Immature natural killer cell (primary cell): ENCODE measurements at regions not wholly inside any gene's neighbourhood (a gene's known extent, or its start where the extent isn't known, plus 50 kb on each side); places are given as distances from the start of the nearest gene placed in this dataset.
"Not testable (repeated sequence)": the region's sequence is repeated elsewhere in the genome, so short reads cannot be mapped to it uniquely, and the experiment has no call there.

Experiments used
- DNase-seq, 3 donors: peaks; one replicate each; pipeline ENCODE4 v3.0.0; 2022; ENCODE audit warnings: mixed read lengths in 1 of 3
- H3K27ac Mint-ChIP-seq, 6 donors: one replicate each; pipeline ENCODE4 v1.8.0; 2020; ENCODE audit warnings: mixed read lengths in 6 of 6, mild to moderate bottlenecking in 5 of 6, inconsistent platforms in 4 of 6, moderate library complexity in 3 of 6
- H3K27me3 Mint-ChIP-seq, 3 donors: one replicate each; pipeline ENCODE4 v1.8.0; 2020 to 2021; ENCODE audit warnings: low read depth in 3 of 3, mild to moderate bottlenecking in 3 of 3, mixed read lengths in 3 of 3, moderate library complexity in 3 of 3, inconsistent platforms in 1 of 3
- H3K36me3 Mint-ChIP-seq, 3 donors: one replicate each; pipeline ENCODE4 v1.8.0; 2020; ENCODE audit warnings: mixed read lengths in 3 of 3, inconsistent platforms in 2 of 3, mild to moderate bottlenecking in 2 of 3
- H3K4me1 Mint-ChIP-seq, 2 donors: one replicate each; pipeline ENCODE4 v1.8.0; 2020; ENCODE audit warnings: inconsistent platforms in 2 of 2, mild to moderate bottlenecking in 2 of 2, mixed read lengths in 2 of 2, moderate library complexity in 1 of 2
- H3K4me3 Mint-ChIP-seq, 5 donors: one replicate each; pipeline ENCODE4 v1.8.0; 2020; ENCODE audit warnings: mild to moderate bottlenecking in 5 of 5, mixed read lengths in 5 of 5, inconsistent platforms in 3 of 5, moderate library complexity in 3 of 5
- H3K9me3 Mint-ChIP-seq, 6 donors: one replicate each; pipeline ENCODE4 v1.8.0; 2020; ENCODE audit warnings: mild to moderate bottlenecking in 6 of 6, mixed read lengths in 6 of 6, inconsistent platforms in 4 of 6, moderate library complexity in 3 of 6

DNA sequence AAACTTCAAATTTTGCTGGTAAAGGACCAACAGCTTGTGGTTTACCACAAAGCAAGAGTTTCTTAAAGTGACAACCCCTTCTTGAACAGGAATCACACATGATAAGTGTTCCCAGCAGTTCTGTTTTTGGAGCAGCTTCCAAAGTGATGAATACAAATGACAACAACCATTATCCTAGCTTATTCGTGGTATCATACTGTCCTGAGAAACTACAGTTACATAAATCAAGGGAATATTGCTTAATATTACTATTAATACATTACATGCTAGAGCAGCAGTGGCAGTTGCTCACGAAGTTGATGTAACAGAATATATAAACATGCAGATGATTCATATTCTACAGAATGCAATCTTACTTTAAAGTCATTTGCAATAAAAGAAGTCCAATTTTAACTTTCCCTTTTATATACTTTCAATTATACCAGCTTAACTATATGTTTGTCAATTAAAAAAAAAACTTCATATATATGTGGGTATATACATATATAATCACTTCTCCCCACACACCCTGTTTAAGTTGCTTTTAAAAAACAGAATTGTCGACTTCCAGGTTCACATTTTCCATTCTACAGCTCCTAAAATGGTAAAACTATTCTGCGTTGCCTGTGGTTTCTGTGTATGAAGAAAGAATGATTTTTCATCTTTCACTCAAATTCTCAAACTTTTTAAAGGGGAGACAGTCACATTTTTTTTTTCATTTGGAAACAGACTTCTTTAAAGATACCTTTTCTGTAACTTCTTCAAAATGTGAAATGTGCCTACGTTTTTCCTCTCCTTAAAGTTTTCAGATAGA is 713.6 kb downstream of the TDRD15 start:
- no peak for DNase-seq
- Mint-ChIP-seq H3K27me3 (peaks cover 0 to 3% (median 2%) of the 10 kb centered on the region in 3 donors), H3K27ac (no peak overlapping the region), H3K9me3 (peaks cover 6 to 38% (median 14%) of the 10 kb centered on the region in 6 donors), H3K4me3 (no peak overlapping the region), H3K4me1 (no peaks in the 10 kb centered on the region), H3K36me3 (peaks cover 0 to 4% (median 0%) of the 10 kb centered on the region in 3 donors)

DNA sequence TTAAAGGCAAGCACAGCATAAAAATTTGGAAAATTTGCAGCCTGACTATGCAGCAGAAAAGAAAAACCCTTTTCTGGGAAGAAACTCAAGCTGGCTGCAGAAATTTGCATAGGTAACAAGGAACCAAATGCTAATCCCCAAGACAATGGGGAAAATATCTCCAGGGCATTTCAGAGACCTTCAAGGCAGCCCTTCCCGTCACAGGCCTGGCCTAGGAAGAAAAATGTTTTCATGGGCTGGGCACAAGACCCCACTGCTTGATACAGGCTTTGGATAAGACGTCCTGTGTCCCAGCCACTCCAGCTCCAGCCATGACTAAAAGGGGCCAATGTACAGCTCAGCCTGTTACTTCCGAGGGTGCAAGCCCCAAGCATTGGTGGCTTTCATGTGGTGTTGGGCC is 717.6 kb downstream of the TDRD15 start:
- peaks cover 10 to 33% (median 21%) of the 10 kb centered on the region in 6 donors for H3K9me3 Mint-ChIP-seq
- no peak for DNase-seq
- no peaks in the 10 kb centered on the region for H3K4me1 Mint-ChIP-seq
- H3K4me3 Mint-ChIP-seq = no peak overlapping the region
- peaks cover 0 to 4% (median 0%) of the 10 kb centered on the region in 3 donors for H3K36me3 Mint-ChIP-seq
- no peak overlapping the region for H3K27ac Mint-ChIP-seq
- H3K27me3 Mint-ChIP-seq = peaks cover 0 to 3% (median 2%) of the 10 kb centered on the region in 3 donors

- not testable (repeated sequence) for H3K27ac Mint-ChIP-seq, H3K4me3 Mint-ChIP-seq, H3K4me1 Mint-ChIP-seq, H3K36me3 Mint-ChIP-seq, DNase-seq, H3K27me3 Mint-ChIP-seq
- H3K9me3 Mint-ChIP-seq = peaks cover 5 to 48% (median 26%) of the 10 kb centered on the region in 6 donors
Measured at GRCh38 chr2:21850367-21850766, 726.6 kb downstream of the TDRD15 start.

DNA sequence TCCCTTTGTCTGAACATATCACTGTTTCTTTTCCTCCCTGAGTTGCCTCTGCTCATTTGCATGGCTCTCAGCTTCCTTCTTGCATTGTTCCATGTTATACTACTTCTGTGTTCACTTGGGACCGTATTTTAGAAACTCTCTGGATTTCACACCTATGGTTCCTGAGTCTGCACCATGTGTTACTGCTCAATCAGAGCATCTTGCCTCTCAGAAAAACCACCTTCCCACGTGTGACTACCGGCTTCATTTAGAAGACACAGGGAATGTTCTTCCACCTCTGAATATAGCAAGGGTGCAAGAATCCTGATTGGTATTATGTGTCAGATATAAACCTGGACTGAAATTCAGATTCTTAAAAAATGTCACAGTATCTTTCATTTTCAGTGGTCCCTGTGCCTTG is 731.2 kb downstream of the TDRD15 start:
- H3K27ac Mint-ChIP-seq = no peak overlapping the region
- no peak overlapping the region for H3K4me3 Mint-ChIP-seq
- no peaks in the 10 kb centered on the region for H3K27me3 Mint-ChIP-seq
- H3K4me1 Mint-ChIP-seq = no peaks in the 10 kb centered on the region
- H3K36me3 Mint-ChIP-seq = no peaks in the 10 kb centered on the region
- peaks cover 3 to 48% (median 14%) of the 10 kb centered on the region in 6 donors for H3K9me3 Mint-ChIP-seq
- no peak for DNase-seq

DNA sequence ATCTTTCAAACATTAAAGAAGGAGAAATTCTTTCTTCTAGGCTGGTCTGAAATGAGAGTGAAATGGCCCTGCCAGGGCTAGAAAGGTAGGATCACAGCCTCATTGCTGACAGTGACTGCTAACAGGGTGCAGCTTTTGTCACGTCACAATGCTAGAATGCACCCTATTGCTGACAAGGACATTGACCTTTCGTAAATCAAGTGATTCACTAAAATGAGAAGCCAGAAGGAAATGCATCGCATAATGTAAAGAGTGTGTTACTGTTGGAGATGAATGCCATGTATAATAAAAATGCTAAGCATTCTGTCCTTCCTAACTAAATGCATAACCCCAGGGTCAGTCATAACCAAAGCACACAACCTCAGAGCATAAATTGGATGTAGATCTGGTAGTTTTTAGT is 732.9 kb downstream of the TDRD15 start:
- H3K4me1 Mint-ChIP-seq = no peaks in the 10 kb centered on the region
- no peak overlapping the region for H3K27ac Mint-ChIP-seq
- DNase-seq = no peak
- H3K36me3 Mint-ChIP-seq = no peaks in the 10 kb centered on the region
- no peaks in the 10 kb centered on the region for H3K27me3 Mint-ChIP-seq
- no peak overlapping the region for H3K4me3 Mint-ChIP-seq
- peaks cover 5 to 47% (median 10%) of the 10 kb centered on the region in 6 donors for H3K9me3 Mint-ChIP-seq

DNA sequence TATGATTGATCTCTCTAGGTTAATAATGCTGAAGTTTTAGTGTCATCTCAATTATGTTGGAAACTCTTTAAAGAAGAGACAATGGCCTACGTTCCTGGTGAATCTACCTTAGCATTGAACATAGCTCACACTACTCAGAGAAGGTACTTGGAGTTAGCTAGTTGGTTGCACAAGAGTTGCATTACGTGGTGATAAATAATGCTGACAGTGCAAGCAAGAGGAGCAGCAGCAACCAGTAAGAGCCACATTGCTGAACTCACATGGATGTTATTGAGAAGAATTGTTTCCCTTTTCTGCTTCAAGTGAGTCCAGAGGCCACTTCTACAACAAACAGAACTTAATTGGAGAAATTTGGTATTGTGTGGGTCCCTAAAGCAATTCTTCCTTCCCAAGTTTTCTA is 737.1 kb downstream of the TDRD15 start:
- no peaks in the 10 kb centered on the region for H3K4me1 Mint-ChIP-seq
- no peak overlapping the region for H3K4me3 Mint-ChIP-seq
- H3K27ac Mint-ChIP-seq = no peak overlapping the region

GRCh38 chr2:21866316-21866715 is 742.5 kb downstream of the TDRD15 start:
- Mint-ChIP-seq H3K4me3 (no peak overlapping the region), H3K27me3 (no peaks in the 10 kb centered on the region), H3K27ac (no peak overlapping the region), H3K9me3 (peaks cover 16 to 34% (median 26%) of the 10 kb centered on the region in 6 donors), H3K36me3 (no peaks in the 10 kb centered on the region), H3K4me1 (no peaks in the 10 kb centered on the region)
- no peak for DNase-seq

More for the DNA sequence above, 737.1 kb downstream of the TDRD15 start:
- H3K27me3 Mint-ChIP-seq = no peaks in the 10 kb centered on the region
- DNase-seq = no peak
- peaks cover 14 to 41% (median 19%) of the 10 kb centered on the region in 6 donors for H3K9me3 Mint-ChIP-seq
- no peaks in the 10 kb centered on the region for H3K36me3 Mint-ChIP-seq

DNA sequence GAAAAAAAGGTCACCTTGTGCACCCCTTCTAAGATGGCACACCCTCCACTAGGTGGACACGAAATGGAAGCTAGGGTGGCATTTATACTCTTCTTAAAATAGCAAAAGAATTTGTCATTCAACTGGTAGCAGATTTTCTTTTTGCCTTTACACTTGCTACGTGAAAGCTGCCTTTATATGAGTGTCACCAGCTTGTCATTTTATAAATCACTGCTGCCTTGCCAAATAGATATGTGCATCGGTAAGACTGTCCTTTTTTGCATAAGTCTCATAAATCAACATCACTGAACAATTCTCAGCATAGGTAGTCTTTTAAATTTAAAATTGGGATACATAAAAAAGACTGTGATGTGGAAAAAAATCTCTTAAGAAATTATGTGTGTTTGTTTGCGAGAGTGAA is 764.1 kb downstream of the TDRD15 start:
- Mint-ChIP-seq H3K27me3 (no peaks in the 10 kb centered on the region), H3K9me3 (peaks cover 19 to 65% (median 25%) of the 10 kb centered on the region in 6 donors), H3K36me3 (no peaks in the 10 kb centered on the region), H3K4me3 (no peak overlapping the region), H3K27ac (no peak overlapping the region), H3K4me1 (no peaks in the 10 kb centered on the region)
- DNase-seq = no peak

DNA sequence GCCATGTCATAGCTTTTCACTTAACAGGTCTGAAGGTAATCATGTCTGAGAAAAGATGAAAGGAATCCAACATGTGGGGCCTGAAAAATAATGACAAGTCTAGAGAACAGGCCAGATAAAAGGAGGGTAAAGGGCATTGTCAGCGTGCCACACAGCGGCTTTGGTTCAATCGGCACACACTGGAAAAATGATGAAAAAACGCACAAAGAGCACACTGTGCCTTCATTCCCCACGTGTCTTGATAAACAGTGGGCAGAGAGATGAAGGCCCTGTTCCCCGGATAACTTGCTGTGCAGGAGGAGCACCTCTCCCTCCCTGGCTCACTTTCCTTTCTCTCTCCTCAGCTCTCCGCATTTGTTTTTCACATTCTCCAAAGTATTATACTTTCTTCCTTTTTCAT is 766.3 kb downstream of the TDRD15 start:
- no peak overlapping the region for H3K27ac Mint-ChIP-seq
- H3K27me3 Mint-ChIP-seq = no peaks in the 10 kb centered on the region
- H3K9me3 Mint-ChIP-seq = peaks cover 18 to 54% (median 25%) of the 10 kb centered on the region in 6 donors
- DNase-seq = no peak
- H3K4me3 Mint-ChIP-seq = no peak overlapping the region
- no peaks in the 10 kb centered on the region for H3K4me1 Mint-ChIP-seq
- H3K36me3 Mint-ChIP-seq = no peaks in the 10 kb centered on the region

- H3K27me3 Mint-ChIP-seq = no peaks in the 10 kb centered on the region
- no peaks in the 10 kb centered on the region for H3K4me1 Mint-ChIP-seq
- H3K36me3 Mint-ChIP-seq = no peaks in the 10 kb centered on the region
- DNase-seq = no peak
- H3K27ac Mint-ChIP-seq = no peak overlapping the region
- peaks cover 16 to 52% (median 25%) of the 10 kb centered on the region in 6 donors for H3K9me3 Mint-ChIP-seq
- no peak overlapping the region for H3K4me3 Mint-ChIP-seq
Measured at GRCh38 chr2:21890716-21891115, 766.9 kb downstream of the TDRD15 start.

DNA sequence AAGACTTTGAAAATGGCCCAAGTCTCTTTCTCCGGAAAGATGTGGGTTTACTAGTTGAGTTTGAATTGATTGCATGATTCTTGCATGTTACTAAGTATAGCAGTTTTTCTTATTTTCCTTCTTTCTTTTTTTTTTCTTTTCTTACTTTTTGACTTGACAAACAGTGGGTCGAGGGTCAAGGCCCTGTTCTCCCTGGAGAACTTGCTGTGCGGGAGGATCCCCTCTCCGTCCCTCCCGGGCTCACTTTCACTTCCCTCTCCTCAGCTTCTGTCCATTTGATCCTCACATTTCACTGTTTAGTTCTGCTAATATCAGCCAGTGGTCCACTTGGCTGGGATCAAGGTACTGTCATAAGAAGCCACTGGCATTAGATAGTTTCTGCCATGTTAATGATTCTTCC is 767.4 kb downstream of the TDRD15 start:
- Mint-ChIP-seq H3K4me1 (no peaks in the 10 kb centered on the region), H3K4me3 (no peak overlapping the region), H3K27me3 (no peaks in the 10 kb centered on the region), H3K9me3 (peaks cover 11 to 52% (median 25%) of the 10 kb centered on the region in 6 donors), H3K36me3 (no peaks in the 10 kb centered on the region), H3K27ac (no peak overlapping the region)
- DNase-seq = no peak

DNA sequence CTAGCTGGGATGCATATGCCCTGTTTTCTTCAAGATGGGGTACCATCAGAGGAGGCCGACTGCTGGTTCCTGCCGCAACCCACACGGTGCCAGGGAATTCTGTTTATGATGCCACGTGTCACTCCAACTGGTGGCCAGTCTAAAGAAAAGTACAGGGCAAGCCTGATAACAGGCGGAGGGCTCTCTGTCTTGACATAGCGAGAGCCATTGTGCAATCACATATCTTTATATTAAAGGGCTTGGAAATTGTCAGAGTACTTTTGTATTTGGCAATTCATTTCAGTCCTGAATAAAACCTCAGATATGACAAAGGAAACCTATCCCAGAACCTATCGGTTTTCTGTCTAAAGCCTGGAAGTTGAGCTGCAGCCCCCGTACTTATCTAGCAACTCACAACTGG is 768.4 kb downstream of the TDRD15 start:
- Mint-ChIP-seq H3K36me3 (no peaks in the 10 kb centered on the region), H3K9me3 (peaks cover 9 to 47% (median 21%) of the 10 kb centered on the region in 6 donors), H3K4me3 (no peak overlapping the region), H3K4me1 (no peaks in the 10 kb centered on the region), H3K27me3 (no peaks in the 10 kb centered on the region), H3K27ac (no peak overlapping the region)
- no peak for DNase-seq

DNA sequence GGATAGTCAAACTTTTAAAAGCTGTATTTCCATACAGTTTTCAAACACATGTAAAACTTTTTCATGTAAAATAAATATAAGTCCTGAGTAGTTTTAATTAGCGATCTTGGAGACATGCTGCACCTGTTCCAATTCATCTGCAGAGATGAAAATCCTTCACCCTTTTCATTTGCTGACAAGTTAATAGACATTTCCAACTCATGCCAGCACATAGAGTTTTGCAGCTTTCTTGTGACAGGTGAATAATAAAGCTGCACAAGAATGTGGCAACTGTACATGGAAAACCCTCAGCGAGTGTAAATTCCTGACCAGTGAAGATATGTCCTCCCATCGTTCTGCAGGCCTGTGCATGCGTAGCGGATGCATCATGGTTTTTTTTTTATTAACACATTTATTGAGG is 771.4 kb downstream of the TDRD15 start:
- Mint-ChIP-seq H3K4me3 (no peak overlapping the region), H3K9me3 (peaks cover 9 to 46% (median 25%) of the 10 kb centered on the region in 6 donors), H3K36me3 (no peaks in the 10 kb centered on the region), H3K27ac (no peak overlapping the region), H3K27me3 (peaks cover 0 to 2% (median 0%) of the 10 kb centered on the region in 3 donors), H3K4me1 (no peaks in the 10 kb centered on the region)
- no peak for DNase-seq

- not testable (repeated sequence) for H3K27me3 Mint-ChIP-seq, H3K27ac Mint-ChIP-seq, DNase-seq, H3K4me3 Mint-ChIP-seq, H3K36me3 Mint-ChIP-seq, H3K4me1 Mint-ChIP-seq
- H3K9me3 Mint-ChIP-seq = peaks cover 12 to 40% (median 19%) of the 10 kb centered on the region in 6 donors
Measured at GRCh38 chr2:21908712-21909380, 785.1 kb downstream of the TDRD15 start.
